Liver (tissue), 8 donors: ENCODE measurements at regions not wholly inside any gene's neighbourhood (a gene's known extent, or its start where the extent isn't known, plus 50 kb on each side); places are given as distances from the start of the nearest gene placed in this dataset.

Experiments used
- DNase-seq: peaks from one replicate; pipeline ENCODE4 v3.0.0-alpha.2; 2017; ENCODE audit warnings: low spot score
- H3K27ac ChIP-seq, 2 donors: one replicate each; pipeline ENCODE4 v1.7.0; 2013; ENCODE audit warnings: inconsistent platforms in 2 of 2, low read length in 2 of 2, control low read depth in 1 of 2, low read depth in 1 of 2, mild to moderate bottlenecking in 1 of 2
- H3K27me3 ChIP-seq, 4 donors: one replicate each; pipeline versions ENCODE4 v1.6.1 to v1.7.0; 2013; ENCODE audit warnings: low read length in 3 of 4, inconsistent platforms in 1 of 4, mild to moderate bottlenecking in 1 of 4, moderate library complexity in 1 of 4; ENCODE audit not compliant: control insufficient read depth in 4 of 4, insufficient read depth in 4 of 4
- H3K36me3 ChIP-seq, 4 donors: one replicate each; pipeline versions ENCODE4 v1.6.1 to v1.7.0; 2013; ENCODE audit warnings: low read length in 3 of 4, mild to moderate bottlenecking in 3 of 4, low read depth in 1 of 4, moderate library complexity in 1 of 4; ENCODE audit not compliant: control insufficient read depth in 4 of 4, insufficient read depth in 3 of 4
- H3K4me1 ChIP-seq, 4 donors: one replicate each; pipeline versions ENCODE4 v1.6.1 to v1.7.0; 2013; ENCODE audit warnings: low read length in 3 of 4, mild to moderate bottlenecking in 3 of 4, moderate library complexity in 1 of 4; ENCODE audit not compliant: control insufficient read depth in 4 of 4, insufficient read depth in 4 of 4
- H3K4me3 ChIP-seq, 3 donors: one replicate each; pipeline versions ENCODE4 v1.6.1 to v1.7.0; 2013; ENCODE audit warnings: low read length in 3 of 3, control low read depth in 1 of 3, low read depth in 1 of 3, mild to moderate bottlenecking in 1 of 3
- H3K9ac ChIP-seq, 2 donors: one replicate each; pipeline ENCODE4 v1.7.0; 2013; ENCODE audit warnings: low read length in 2 of 2, mild to moderate bottlenecking in 2 of 2, moderate library complexity in 2 of 2, control low read depth in 1 of 2, low read depth in 1 of 2
- H3K9me3 ChIP-seq, 4 donors: one replicate each; pipeline versions ENCODE4 v1.6.1 to v1.7.0; 2013; ENCODE audit warnings: low read length in 3 of 4; ENCODE audit not compliant: control insufficient read depth in 4 of 4
- FOXA1 ChIP-seq: IDR thresholded peaks from 2 replicates; pipeline ENCODE4 v1.6.1; 2016; ENCODE audit warnings: antibody characterized with exemption
- FOXA2 ChIP-seq: IDR thresholded peaks from 2 replicates; pipeline ENCODE4 v1.6.1; 2016; ENCODE audit warnings: antibody characterized with exemption
- GABPA ChIP-seq, 2 donors: IDR thresholded peaks in 1 of 2; conservative IDR thresholded peaks in 1 of 2; 2 replicates each; pipeline ENCODE4 v1.6.1; 2016; ENCODE audit warnings: antibody characterized with exemption in 2 of 2, mild to moderate bottlenecking in 1 of 2, moderate library complexity in 1 of 2
- HNF4A ChIP-seq, 2 donors: conservative IDR thresholded peaks; 2 replicates each; pipeline ENCODE4 v1.6.1; 2016; ENCODE audit warnings: antibody characterized with exemption in 2 of 2, mild to moderate bottlenecking in 2 of 2
- HNF4G ChIP-seq: IDR thresholded peaks from 2 replicates; pipeline ENCODE4 v1.6.1; 2016; ENCODE audit warnings: antibody characterized with exemption
- JUND ChIP-seq, 2 donors: IDR thresholded peaks; 2 replicates each; pipeline ENCODE4 v1.6.1; 2016; ENCODE audit warnings: antibody characterized with exemption in 2 of 2
- NR2F2 ChIP-seq: IDR thresholded peaks from 2 replicates; pipeline ENCODE4 v1.6.1; 2016; ENCODE audit warnings: antibody characterized with exemption
- RAD21 ChIP-seq, 2 donors: IDR thresholded peaks; 2 replicates each; pipeline ENCODE4 v1.6.1; 2016; ENCODE audit warnings: antibody characterized with exemption in 2 of 2, mild to moderate bottlenecking in 2 of 2
- RXRA ChIP-seq, 2 donors: IDR thresholded peaks; 2 replicates each; pipeline ENCODE4 v1.6.1; 2017 to 2018; ENCODE audit warnings: antibody characterized with exemption in 2 of 2, mild to moderate bottlenecking in 1 of 2
- SP1 ChIP-seq: IDR thresholded peaks from 2 replicates; pipeline ENCODE4 v1.6.1; 2018; ENCODE audit warnings: antibody characterized with exemption, mild to moderate bottlenecking
- TAF1 ChIP-seq: conservative IDR thresholded peaks from 2 replicates; pipeline ENCODE4 v1.6.1; 2016; ENCODE audit warnings: antibody characterized with exemption, mild to moderate bottlenecking
- WGBS: extraction: QIAGEN DNeasy Blood & Tissue Kit; methylation state at CpG from one replicate; pipeline ENCODE4 v1.1.7; 2013; 5-methylcytosine and 5-hydroxymethylcytosine counted together
- TF ChIP-seq, protein P1 (sequence below): IDR thresholded peaks from 2 replicates; pipeline ENCODE4 v1.6.1; 2016; ENCODE audit warnings: antibody characterized with exemption
- TF ChIP-seq, protein P2 (sequence below): IDR thresholded peaks from 2 replicates; pipeline ENCODE4 v1.6.1; 2016; ENCODE audit warnings: antibody characterized with exemption
- TF ChIP-seq, protein P3 (sequence below): fragments of 150-350 bp; IDR thresholded peaks from 2 replicates; pipeline ENCODE4 v1.5.1; 2017; ENCODE audit warnings: improper control_type of control experiment, low read depth, low read length; ENCODE audit not compliant: missing input control
- TF ChIP-seq, protein P4 (sequence below): IDR thresholded peaks from 2 replicates; pipeline ENCODE4 v1.6.1; 2016; ENCODE audit warnings: antibody characterized with exemption, mild to moderate bottlenecking
- donor health status: healthy.
- donor health status: healthy.
- donor health status: healthy.
- donor health status: healthy.
- donor health status: healthy.

DNA sequence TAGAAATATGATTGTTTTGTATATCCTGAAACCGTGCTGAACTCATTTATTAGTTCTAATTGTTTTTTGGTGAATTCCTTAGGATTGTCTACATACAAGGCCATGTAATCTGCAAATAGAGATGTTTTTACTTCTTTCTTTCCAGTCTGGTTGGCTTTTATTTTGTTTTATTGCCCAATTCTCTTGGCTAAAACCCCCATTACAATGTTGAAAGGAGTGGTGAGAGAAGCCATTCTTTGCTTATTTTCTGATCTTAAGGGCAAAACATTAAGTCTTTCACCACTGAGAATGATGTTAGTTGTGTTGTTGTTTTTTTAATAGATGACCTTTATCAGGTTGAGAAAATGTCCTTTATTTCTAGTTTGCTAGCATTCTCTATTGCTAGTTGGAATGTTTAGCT lies 157.3 kb downstream of the NTMT2 start:
- no peaks in the 10 kb centered on the region for H3K36me3 ChIP-seq

DNA sequence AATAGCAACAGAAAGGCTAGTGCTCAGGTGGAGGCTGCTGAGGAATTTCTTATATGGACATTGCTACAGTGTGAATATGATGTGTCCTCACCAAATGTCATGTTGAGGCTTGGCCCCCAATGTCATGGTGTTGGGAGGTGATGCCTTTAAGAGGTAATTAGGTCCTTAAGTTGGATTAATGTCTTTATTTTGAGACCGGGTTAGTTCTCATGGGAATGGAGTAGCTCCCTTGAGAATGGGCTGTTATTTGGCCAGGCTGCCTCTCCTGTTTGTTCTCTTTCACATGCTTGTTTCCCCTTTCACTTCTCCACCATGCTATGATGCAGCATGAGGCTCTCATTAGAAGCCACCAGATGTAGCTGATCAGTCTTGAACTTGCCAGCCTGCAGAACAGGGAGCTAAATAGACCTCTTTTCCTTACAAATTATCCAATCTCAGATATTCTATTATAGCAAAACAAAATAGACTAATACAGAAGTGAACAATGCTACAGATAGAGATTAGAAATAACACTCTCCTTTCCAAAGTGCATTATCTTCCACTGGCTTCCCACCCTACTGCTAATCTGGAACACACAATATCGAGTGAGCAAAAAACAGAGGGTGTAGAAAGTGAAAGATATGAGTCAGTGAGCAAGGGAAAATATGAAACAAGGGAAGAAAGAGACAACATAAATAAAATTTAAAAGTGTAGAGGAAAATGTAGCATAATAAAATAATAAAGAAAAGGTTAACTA lies 160.2 kb downstream of the NTMT2 start:
- H3K9ac ChIP-seq, result no peak overlapping the region
- no peak for DNase-seq
- H3K9me3 ChIP-seq, result no peaks in the 10 kb centered on the region
- H3K4me1 ChIP-seq, result no peaks in the 10 kb centered on the region
- no peaks in the 10 kb centered on the region for H3K36me3 ChIP-seq
- TF ChIP-seq HNF4A (conservative IDR thresholded peaks at IDR 0.05) (no peak), HNF4G (no peak), NR2F2 (no peak), RXRA (IDR thresholded peaks at IDR 0.05) (no peak), GABPA (IDR thresholded peaks at IDR 0.05 in 1 of 2, conservative IDR thresholded peaks at IDR 0.05 in 1 of 2) (no peak), FOXA1 (no peak), FOXA2 (no peak), RAD21 (IDR thresholded peaks at IDR 0.05) (no peak), SP1 (no peak)
- TF ChIP-seq, protein P1, sequence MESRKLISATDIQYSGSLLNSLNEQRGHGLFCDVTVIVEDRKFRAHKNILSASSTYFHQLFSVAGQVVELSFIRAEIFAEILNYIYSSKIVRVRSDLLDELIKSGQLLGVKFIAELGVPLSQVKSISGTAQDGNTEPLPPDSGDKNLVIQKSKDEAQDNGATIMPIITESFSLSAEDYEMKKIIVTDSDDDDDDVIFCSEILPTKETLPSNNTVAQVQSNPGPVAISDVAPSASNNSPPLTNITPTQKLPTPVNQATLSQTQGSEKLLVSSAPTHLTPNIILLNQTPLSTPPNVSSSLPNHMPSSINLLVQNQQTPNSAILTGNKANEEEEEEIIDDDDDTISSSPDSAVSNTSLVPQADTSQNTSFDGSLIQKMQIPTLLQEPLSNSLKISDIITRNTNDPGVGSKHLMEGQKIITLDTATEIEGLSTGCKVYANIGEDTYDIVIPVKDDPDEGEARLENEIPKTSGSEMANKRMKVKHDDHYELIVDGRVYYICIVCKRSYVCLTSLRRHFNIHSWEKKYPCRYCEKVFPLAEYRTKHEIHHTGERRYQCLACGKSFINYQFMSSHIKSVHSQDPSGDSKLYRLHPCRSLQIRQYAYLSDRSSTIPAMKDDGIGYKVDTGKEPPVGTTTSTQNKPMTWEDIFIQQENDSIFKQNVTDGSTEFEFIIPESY, result no peak
- TF ChIP-seq, protein P2, sequence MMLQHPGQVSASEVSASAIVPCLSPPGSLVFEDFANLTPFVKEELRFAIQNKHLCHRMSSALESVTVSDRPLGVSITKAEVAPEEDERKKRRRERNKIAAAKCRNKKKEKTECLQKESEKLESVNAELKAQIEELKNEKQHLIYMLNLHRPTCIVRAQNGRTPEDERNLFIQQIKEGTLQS, result no peak
- TF ChIP-seq, protein P3, sequence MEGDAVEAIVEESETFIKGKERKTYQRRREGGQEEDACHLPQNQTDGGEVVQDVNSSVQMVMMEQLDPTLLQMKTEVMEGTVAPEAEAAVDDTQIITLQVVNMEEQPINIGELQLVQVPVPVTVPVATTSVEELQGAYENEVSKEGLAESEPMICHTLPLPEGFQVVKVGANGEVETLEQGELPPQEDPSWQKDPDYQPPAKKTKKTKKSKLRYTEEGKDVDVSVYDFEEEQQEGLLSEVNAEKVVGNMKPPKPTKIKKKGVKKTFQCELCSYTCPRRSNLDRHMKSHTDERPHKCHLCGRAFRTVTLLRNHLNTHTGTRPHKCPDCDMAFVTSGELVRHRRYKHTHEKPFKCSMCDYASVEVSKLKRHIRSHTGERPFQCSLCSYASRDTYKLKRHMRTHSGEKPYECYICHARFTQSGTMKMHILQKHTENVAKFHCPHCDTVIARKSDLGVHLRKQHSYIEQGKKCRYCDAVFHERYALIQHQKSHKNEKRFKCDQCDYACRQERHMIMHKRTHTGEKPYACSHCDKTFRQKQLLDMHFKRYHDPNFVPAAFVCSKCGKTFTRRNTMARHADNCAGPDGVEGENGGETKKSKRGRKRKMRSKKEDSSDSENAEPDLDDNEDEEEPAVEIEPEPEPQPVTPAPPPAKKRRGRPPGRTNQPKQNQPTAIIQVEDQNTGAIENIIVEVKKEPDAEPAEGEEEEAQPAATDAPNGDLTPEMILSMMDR, result no peak
- H3K27ac ChIP-seq, result no peak overlapping the region
- 74% methylated on average over 2 of the region's 2 CpGs for WGBS
- no peak overlapping the region for H3K4me3 ChIP-seq
- H3K27me3 ChIP-seq, result peaks cover 0 to 2% (median 0%) of the 10 kb centered on the region in 4 donors

More for the DNA sequence above, 157.3 kb downstream of the NTMT2 start:
- no peaks in the 10 kb centered on the region for H3K4me1 ChIP-seq
- no peak overlapping the region for H3K27ac ChIP-seq
- no peaks in the 10 kb centered on the region for H3K27me3 ChIP-seq
- TF ChIP-seq TAF1 (no peak), FOXA1 (no peak), JUND (IDR thresholded peaks at IDR 0.05) (no peak), HNF4G (no peak)
- no peak for DNase-seq
- no peak overlapping the region for H3K4me3 ChIP-seq
- no peaks in the 10 kb centered on the region for H3K9me3 ChIP-seq
- 74% methylated on average over 1 of the region's 1 CpG for WGBS
- no peak overlapping the region for H3K9ac ChIP-seq

DNA sequence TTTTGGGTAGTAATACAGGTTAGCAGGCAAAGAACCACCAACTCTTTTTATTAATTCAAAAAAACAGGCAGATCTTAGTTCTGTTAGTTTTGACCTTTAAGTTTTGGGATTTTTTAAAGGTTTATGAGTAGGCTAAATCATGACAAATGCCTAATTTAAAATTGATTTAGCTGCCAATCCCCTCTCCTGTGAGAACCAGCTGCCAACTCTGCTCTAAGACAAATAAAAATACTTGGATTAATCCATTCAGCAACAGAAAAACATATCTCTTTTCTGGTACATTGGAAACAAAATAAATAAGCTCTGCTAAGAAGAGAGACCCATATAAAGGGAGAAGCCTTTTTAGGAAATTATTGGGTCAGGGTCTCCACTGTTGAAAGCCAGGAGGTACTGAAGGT lies 160.8 kb downstream of the NTMT2 start:
- peaks cover 0 to 2% (median 0%) of the 10 kb centered on the region in 4 donors for H3K27me3 ChIP-seq
- H3K36me3 ChIP-seq, result no peaks in the 10 kb centered on the region
- no peak overlapping the region for H3K27ac ChIP-seq
- H3K9ac ChIP-seq, result no peak overlapping the region
- H3K9me3 ChIP-seq, result no peaks in the 10 kb centered on the region
- DNase-seq, result no peak
- no peaks in the 10 kb centered on the region for H3K4me1 ChIP-seq
- no peak for TF ChIP-seq SP1
- TF ChIP-seq, protein P4, sequence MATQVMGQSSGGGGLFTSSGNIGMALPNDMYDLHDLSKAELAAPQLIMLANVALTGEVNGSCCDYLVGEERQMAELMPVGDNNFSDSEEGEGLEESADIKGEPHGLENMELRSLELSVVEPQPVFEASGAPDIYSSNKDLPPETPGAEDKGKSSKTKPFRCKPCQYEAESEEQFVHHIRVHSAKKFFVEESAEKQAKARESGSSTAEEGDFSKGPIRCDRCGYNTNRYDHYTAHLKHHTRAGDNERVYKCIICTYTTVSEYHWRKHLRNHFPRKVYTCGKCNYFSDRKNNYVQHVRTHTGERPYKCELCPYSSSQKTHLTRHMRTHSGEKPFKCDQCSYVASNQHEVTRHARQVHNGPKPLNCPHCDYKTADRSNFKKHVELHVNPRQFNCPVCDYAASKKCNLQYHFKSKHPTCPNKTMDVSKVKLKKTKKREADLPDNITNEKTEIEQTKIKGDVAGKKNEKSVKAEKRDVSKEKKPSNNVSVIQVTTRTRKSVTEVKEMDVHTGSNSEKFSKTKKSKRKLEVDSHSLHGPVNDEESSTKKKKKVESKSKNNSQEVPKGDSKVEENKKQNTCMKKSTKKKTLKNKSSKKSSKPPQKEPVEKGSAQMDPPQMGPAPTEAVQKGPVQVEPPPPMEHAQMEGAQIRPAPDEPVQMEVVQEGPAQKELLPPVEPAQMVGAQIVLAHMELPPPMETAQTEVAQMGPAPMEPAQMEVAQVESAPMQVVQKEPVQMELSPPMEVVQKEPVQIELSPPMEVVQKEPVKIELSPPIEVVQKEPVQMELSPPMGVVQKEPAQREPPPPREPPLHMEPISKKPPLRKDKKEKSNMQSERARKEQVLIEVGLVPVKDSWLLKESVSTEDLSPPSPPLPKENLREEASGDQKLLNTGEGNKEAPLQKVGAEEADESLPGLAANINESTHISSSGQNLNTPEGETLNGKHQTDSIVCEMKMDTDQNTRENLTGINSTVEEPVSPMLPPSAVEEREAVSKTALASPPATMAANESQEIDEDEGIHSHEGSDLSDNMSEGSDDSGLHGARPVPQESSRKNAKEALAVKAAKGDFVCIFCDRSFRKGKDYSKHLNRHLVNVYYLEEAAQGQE, result no peak
- TF ChIP-seq, protein P2, result no peak
- no peak for TF ChIP-seq RAD21 (IDR thresholded peaks at IDR 0.05)
- H3K4me3 ChIP-seq, result no peak overlapping the region
